Ovary (tissue), 3 donors: ENCODE measurements at regions not wholly inside any gene's neighbourhood (a gene's known extent, or its start where the extent isn't known, plus 50 kb on each side); places are given as distances from the start of the nearest gene placed in this dataset.

Source experiments
- CTCF ChIP-seq, 3 donors: fragments of 450-650 bp in 2 of 3; fragments of 200-600 bp in 1 of 3; IDR thresholded peaks; one replicate each; pipeline versions ENCODE4 v1.5.1 to v1.8.0; 2016 to 2022; ENCODE audit warnings: antibody characterized with exemption in 3 of 3, mild to moderate bottlenecking in 1 of 3
- EP300 ChIP-seq: sonication (generic); formaldehyde crosslinking; IDR thresholded peaks from one replicate; pipeline ENCODE4 v1.6.1; 2017; ENCODE audit warnings: antibody characterized with exemption
- POLR2A ChIP-seq: fragments of 450-650 bp; IDR thresholded peaks from one replicate; pipeline ENCODE4 v1.6.1; 2017; ENCODE audit warnings: antibody characterized with exemption, mild to moderate bottlenecking, moderate library complexity
- donor health status: DM: no; HTN: no; CAD: no.

DNA sequence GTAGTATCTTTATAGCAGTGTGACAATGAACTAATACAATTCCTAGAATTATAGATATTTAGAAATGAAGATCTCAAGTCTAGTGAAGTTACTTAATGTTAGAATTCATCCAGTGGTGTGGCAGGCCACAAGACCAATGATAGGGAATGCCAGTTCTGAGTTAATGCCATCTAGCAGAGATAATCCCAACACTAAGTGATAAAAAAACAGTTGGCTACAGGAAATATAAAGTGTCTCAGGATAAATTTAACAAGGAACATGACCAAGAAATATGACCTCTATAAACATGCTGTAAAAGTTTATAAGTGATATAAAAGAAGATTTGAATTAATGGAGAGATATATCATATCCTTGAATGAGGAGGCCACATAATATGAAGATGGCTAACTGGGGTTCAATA lies 1790.5 kb upstream of the ADGRL3 start:
- TF ChIP-seq CTCF (IDR thresholded peaks at IDR 0.05) = no peak
- TF ChIP-seq POLR2A = no peak
- TF ChIP-seq EP300 = no peak
